Transverse colon (tissue), 4 donors: ENCODE measurements at regions not wholly inside any gene's neighbourhood (a gene's known extent, or its start where the extent isn't known, plus 50 kb on each side); places are given as distances from the start of the nearest gene placed in this dataset.

ENCODE experiments used
- DNase-seq: peaks from one replicate; pipeline ENCODE4 v3.0.0-alpha.2; 2019
- H3K27ac ChIP-seq, 4 donors: fragments of 200-600 bp; sonication (generic); 2 replicates each; pipeline ENCODE4 v1.5.1; 2016 to 2018; ENCODE audit warnings: inconsistent platforms in 4 of 4
- H3K27me3 ChIP-seq: fragments of 200-600 bp; sonication (generic); 2 replicates; pipeline ENCODE4 v1.5.1; 2017; ENCODE audit warnings: inconsistent platforms
- H3K36me3 ChIP-seq, 4 donors: fragments of 200-600 bp; sonication (generic); 2 replicates each; pipeline ENCODE4 v1.5.1; 2017 to 2019; ENCODE audit warnings: inconsistent platforms in 4 of 4
- H3K4me1 ChIP-seq, 4 donors: fragments of 200-600 bp; sonication (generic); 2 replicates each; pipeline ENCODE4 v1.5.1; 2017 to 2020; ENCODE audit warnings: inconsistent platforms in 4 of 4
- H3K4me3 ChIP-seq, 4 donors: fragments of 200-600 bp; sonication (generic); 1 replicate in 1 of 4; 2 replicates in 3 of 4; pipeline versions ENCODE4 v1.5.1 to v1.6.1; 2017 to 2019; ENCODE audit warnings: inconsistent platforms in 4 of 4
- H3K9me3 ChIP-seq, 2 donors: fragments of 200-600 bp; sonication (generic); 2 replicates each; pipeline ENCODE4 v1.5.1; 2017 to 2019; ENCODE audit warnings: inconsistent platforms in 2 of 2
- EP300 ChIP-seq: sonication (generic); formaldehyde crosslinking; IDR thresholded peaks from one replicate; pipeline ENCODE4 v1.6.1; 2017; ENCODE audit warnings: antibody characterized with exemption, low read depth
- POLR2A ChIP-seq: fragments of 450-650 bp; IDR thresholded peaks from one replicate; pipeline ENCODE4 v1.6.1; 2016; ENCODE audit warnings: antibody characterized with exemption, mild to moderate bottlenecking, moderate library complexity
- POLR2AphosphoS5 ChIP-seq, 3 donors: sonication (generic); formaldehyde crosslinking; IDR thresholded peaks; one replicate each; pipeline ENCODE4 v1.6.1; 2016; ENCODE audit warnings: antibody characterized with exemption in 3 of 3
- WGBS, 2 donors: methylation state at CpG; one replicate each; pipeline ENCODE4 v1.1.5; 2018; ENCODE audit warnings: low coverage in 1 of 2; 5-methylcytosine and 5-hydroxymethylcytosine counted together
- in situ Hi-C, 4 donors: fragments of 200-750 bp; cut with MboI; loops; one replicate each; pipeline versions ENCODE4 v1.15.0 to v1.15.1; 2017; ENCODE audit warnings: low sequenced_read_pairs in 3 of 4, low pct_ligation_motif_present in 1 of 4, low pct_unique_long_range_greater_than_20kb in 1 of 4
- intact Hi-C: fragments of 100-400 bp; cut with DNase I; formaldehyde crosslinking; loops from one replicate; pipeline ENCODE4 v1.15.1; 2023; ENCODE audit warnings: low total_unique reads
- TF ChIP-seq, protein P1 (sequence below), 5 experiments: fragments of 200-600 bp in 3 of 5; fragments of 450-650 bp in 2 of 5; sonication (generic) in 3 of 5; IDR thresholded peaks; 1 replicate in 2 of 5; 2 replicates in 3 of 5; pipeline ENCODE4 v1.5.1; 2016 to 2017; ENCODE audit warnings: antibody characterized with exemption in 5 of 5, inconsistent platforms in 3 of 5, mild to moderate bottlenecking in 2 of 5, moderate library complexity in 1 of 5

DNA sequence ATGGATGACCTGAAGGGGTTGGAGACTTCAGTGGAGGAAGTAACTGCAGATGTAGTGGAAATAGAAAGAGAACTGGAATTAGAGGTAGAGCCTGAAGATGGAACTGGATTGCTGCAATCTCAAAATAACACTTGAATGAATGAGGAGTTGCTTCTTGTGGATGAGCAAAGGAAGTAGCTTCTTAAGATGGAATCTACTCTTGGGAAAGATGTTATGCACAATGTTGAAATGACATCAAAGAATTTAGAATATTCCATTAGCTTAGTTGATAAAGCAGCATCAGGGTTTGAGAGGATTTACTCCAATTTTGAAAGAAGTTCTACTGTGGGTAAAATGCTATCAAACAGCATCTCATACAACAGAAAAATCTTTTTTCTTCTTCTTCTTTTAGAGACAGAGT, 186.4 kb upstream of the PRKD1 start:
- Histone ChIP-seq H3K36me3 (no peaks in the 10 kb centered on the region), H3K27me3 (no peaks in the 10 kb centered on the region), H3K4me1 (no peaks in the 10 kb centered on the region), H3K4me3 (no peak overlapping the region), H3K9me3 (no peaks in the 10 kb centered on the region), H3K27ac (no peak overlapping the region)
- in situ Hi-C loops (no loop called here), intact Hi-C loops (no loop called here)
- no peak for DNase-seq
- no peak for TF ChIP-seq POLR2AphosphoS5 (IDR thresholded peaks at IDR 0.05)
- TF ChIP-seq, protein P1, sequence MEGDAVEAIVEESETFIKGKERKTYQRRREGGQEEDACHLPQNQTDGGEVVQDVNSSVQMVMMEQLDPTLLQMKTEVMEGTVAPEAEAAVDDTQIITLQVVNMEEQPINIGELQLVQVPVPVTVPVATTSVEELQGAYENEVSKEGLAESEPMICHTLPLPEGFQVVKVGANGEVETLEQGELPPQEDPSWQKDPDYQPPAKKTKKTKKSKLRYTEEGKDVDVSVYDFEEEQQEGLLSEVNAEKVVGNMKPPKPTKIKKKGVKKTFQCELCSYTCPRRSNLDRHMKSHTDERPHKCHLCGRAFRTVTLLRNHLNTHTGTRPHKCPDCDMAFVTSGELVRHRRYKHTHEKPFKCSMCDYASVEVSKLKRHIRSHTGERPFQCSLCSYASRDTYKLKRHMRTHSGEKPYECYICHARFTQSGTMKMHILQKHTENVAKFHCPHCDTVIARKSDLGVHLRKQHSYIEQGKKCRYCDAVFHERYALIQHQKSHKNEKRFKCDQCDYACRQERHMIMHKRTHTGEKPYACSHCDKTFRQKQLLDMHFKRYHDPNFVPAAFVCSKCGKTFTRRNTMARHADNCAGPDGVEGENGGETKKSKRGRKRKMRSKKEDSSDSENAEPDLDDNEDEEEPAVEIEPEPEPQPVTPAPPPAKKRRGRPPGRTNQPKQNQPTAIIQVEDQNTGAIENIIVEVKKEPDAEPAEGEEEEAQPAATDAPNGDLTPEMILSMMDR (IDR thresholded peaks at IDR 0.05): no peak
- no peak for TF ChIP-seq POLR2A
- TF ChIP-seq EP300: no peak

DNA sequence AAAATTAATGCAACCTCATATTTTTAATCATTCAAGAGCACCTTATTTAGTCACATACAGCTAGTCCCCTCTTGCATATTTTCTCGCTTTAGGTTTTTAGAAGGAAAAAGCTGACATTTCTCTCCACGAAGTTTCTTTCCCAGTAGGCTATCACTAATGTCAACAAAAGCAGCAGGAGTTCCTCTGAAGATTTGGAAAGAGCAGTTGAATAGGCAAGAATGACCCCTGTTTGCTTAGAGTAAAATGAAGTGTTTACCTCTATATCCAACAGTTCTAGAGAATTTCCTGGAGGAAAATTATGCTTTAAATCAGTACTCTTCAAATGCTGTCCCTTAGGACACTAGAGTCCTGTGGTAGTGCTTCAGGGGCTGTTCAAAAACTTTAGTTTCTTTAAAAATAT, 188.1 kb upstream of the PRKD1 start:
- 20 to 25% methylated on average over 2 of the region's 2 CpGs for WGBS, 2 donors
- no peaks in the 10 kb centered on the region for H3K27me3 ChIP-seq
- no peaks in the 10 kb centered on the region for H3K4me1 ChIP-seq
- no peaks in the 10 kb centered on the region for H3K9me3 ChIP-seq
- H3K4me3 ChIP-seq: no peak overlapping the region
- no peak for DNase-seq
- no peak overlapping the region for H3K27ac ChIP-seq
- no peaks in the 10 kb centered on the region for H3K36me3 ChIP-seq
- no peak for TF ChIP-seq POLR2AphosphoS5 (IDR thresholded peaks at IDR 0.05)
- in situ Hi-C loops: no loop called here
- intact Hi-C loops: no loop called here

DNA sequence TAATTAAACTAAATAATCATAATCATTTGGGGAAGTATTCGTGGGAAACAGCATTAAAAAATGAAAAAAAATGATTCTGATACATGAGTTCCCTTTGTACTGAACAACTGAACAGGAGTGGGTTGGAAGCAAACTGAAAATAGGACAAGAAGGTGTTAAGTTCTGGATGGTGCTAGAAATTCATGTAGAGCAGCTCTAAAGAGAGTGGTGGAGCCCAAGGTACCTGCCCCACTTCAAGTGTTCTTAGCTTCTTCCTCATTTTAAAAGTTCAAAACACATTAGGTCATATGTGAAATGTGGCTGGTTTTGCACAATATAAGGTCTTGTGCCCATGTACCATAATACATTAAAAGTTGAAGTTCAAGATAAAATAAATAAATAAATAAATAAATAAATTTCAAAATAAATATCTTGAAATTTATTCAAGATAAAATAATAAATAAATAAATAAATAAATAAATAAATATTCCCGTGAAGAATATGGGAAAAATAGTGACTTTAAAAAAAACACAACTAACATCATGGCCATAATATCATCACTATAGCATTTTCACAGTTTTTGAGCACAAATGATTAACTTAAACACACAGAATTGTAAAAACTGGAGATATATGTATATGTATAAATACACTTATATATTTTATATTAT, 191.5 kb upstream of the PRKD1 start:
- Histone ChIP-seq H3K4me1 (no peaks in the 10 kb centered on the region), H3K27me3 (no peaks in the 10 kb centered on the region), H3K36me3 (no peaks in the 10 kb centered on the region), H3K9me3 (no peaks in the 10 kb centered on the region), H3K27ac (no peak overlapping the region), H3K4me3 (no peak overlapping the region)
- intact Hi-C loops (no loop called here), in situ Hi-C loops (no loop called here)
- 50 to 57% methylated on average over 2 of the region's 2 CpGs for WGBS, 2 donors
- DNase-seq: no peak
- no peak for TF ChIP-seq POLR2A
- TF ChIP-seq, protein P1 (IDR thresholded peaks at IDR 0.05): no peak
- TF ChIP-seq POLR2AphosphoS5 (IDR thresholded peaks at IDR 0.05): no peak
- no peak for TF ChIP-seq EP300

DNA sequence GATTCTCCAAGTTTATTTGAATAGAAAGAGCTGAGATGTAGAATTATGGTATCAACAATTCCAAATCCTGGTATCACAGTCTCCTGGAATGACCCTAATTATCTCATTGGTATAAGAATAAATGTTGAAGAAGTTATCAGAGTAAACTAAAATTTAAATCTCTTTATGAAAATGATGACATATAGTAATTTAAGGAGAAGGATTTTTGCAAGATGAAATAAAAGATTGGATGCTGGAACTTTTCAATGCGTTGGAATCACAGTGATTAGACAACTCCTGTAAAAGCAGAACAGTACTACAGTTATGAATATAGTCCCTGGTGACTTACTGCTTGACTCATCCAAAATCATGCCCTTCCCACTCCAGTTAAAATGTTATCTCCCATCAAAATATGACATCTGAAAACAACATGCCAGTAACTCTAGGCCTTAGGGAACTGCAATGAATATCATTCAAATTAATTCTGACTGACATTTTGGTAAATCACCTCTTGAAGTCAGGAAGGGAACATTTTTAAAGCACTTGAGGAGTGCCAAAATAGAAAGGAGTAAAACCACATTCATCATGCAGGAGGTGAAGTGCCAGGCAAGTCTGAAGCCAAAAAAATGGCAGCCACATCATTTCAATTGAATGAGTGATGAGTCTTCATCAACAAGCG, 197.8 kb upstream of the PRKD1 start:
- WGBS, 2 donors: 80 to 82% methylated on average over 2 of the region's 2 CpGs
- Histone ChIP-seq H3K4me1 (no peaks in the 10 kb centered on the region), H3K9me3 (no peaks in the 10 kb centered on the region), H3K27me3 (no peaks in the 10 kb centered on the region), H3K36me3 (no peaks in the 10 kb centered on the region), H3K4me3 (no peak overlapping the region), H3K27ac (no peak overlapping the region)
- in situ Hi-C loops (no loop called here), intact Hi-C loops (no loop called here)
- no peak for DNase-seq
- TF ChIP-seq, protein P1 (IDR thresholded peaks at IDR 0.05): no peak
- no peak for TF ChIP-seq POLR2A
- no peak for TF ChIP-seq POLR2AphosphoS5 (IDR thresholded peaks at IDR 0.05)
- TF ChIP-seq EP300: no peak

DNA sequence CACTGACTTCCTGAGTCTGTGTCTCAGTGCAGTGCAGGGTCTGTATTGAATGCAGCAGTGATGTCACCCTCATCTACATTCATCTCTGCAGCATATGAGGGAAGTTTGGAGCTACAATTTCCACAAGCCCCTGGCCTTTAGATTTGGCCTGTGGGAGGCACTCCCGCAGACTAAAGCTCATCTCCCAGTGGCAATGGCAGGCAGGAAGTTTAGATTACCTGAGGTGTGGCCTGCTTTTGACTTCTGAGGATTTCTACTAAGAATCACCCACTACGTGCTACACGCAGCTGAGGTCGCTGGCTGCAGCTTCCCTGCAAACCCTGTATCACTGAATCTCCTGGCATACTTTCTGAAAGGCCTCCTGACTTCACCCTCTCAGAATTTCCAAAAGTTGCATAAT, 202.2 kb upstream of the PRKD1 start:
- in situ Hi-C loops: no loop called here
- intact Hi-C loops: no loop called here
- Histone ChIP-seq H3K4me3 (no peak overlapping the region), H3K4me1 (no peaks in the 10 kb centered on the region), H3K9me3 (no peaks in the 10 kb centered on the region), H3K27me3 (no peaks in the 10 kb centered on the region), H3K27ac (no peak overlapping the region), H3K36me3 (no peaks in the 10 kb centered on the region)
- DNase-seq: no peak
- TF ChIP-seq EP300: no peak
- TF ChIP-seq, protein P1 (IDR thresholded peaks at IDR 0.05): no peak
- no peak for TF ChIP-seq POLR2AphosphoS5 (IDR thresholded peaks at IDR 0.05)
- TF ChIP-seq POLR2A: no peak
- WGBS, 2 donors: 67% methylated on average over 4 of the region's 4 CpGs; no CpG with 5 or more reads in 1 of the 2 donors
